KMS-11 (cell line): ENCODE measurements at regions not wholly inside any gene's neighbourhood (a gene's known extent, or its start where the extent isn't known, plus 50 kb on each side); places are given as distances from the start of the nearest gene placed in this dataset.

Experiments
- H2AFZ ChIP-seq: fragments of 200-600 bp; sonication (generic); 2 replicates; pipeline ENCODE4 v1.6.1; 2016; ENCODE audit warnings: antibody characterized with exemption, mixed run types, low read depth
- H3K27ac ChIP-seq: fragments of 200-600 bp; sonication (generic); 2 replicates; pipeline ENCODE4 v1.6.1; 2016; ENCODE audit warnings: mild to moderate bottlenecking, mixed run types
- H3K27me3 ChIP-seq: fragments of 200-600 bp; sonication (generic); 2 replicates; pipeline ENCODE4 v1.6.1; 2017; ENCODE audit warnings: mild to moderate bottlenecking, low read depth, mixed run types, moderate library complexity; ENCODE audit not compliant: insufficient read depth
- H3K36me3 ChIP-seq: fragments of 200-600 bp; sonication (generic); 2 replicates; pipeline ENCODE4 v1.6.1; 2017; ENCODE audit warnings: mild to moderate bottlenecking, mixed run types; ENCODE audit not compliant: insufficient read depth
- H3K4me1 ChIP-seq: fragments of 200-600 bp; sonication (generic); 2 replicates; pipeline ENCODE4 v1.6.1; 2016; ENCODE audit warnings: mild to moderate bottlenecking, low read depth, mixed run types; ENCODE audit not compliant: poor library complexity, severe bottlenecking
- H3K4me2 ChIP-seq: fragments of 200-600 bp; sonication (generic); 2 replicates; pipeline ENCODE4 v1.7.0; 2016; ENCODE audit warnings: mild to moderate bottlenecking, mixed run types
- H3K4me3 ChIP-seq: fragments of 200-600 bp; sonication (generic); IDR thresholded peaks from 2 replicates; pipeline ENCODE4 v1.6.1; 2017; ENCODE audit warnings: low read depth, low read length, mixed read lengths; ENCODE audit not compliant: insufficient read depth
- H3K79me2 ChIP-seq: fragments of 200-600 bp; sonication (generic); 2 replicates; pipeline ENCODE4 v1.6.1; 2016; ENCODE audit warnings: low read depth, mixed run types; ENCODE audit not compliant: insufficient read depth
- H3K9ac ChIP-seq: fragments of 200-600 bp; sonication (generic); 2 replicates; pipeline ENCODE4 v1.6.1; 2016; ENCODE audit warnings: mild to moderate bottlenecking, mixed run types
- H4K20me1 ChIP-seq: fragments of 200-600 bp; sonication (generic); 2 replicates; pipeline ENCODE4 v1.6.1; 2016; ENCODE audit warnings: mild to moderate bottlenecking, mixed run types; ENCODE audit not compliant: insufficient read depth
- CTCF ChIP-seq: fragments of 200-600 bp; sonication (generic); conservative IDR thresholded peaks from 2 replicates; pipeline ENCODE4 v1.6.1; 2017; ENCODE audit warnings: low read depth, mild to moderate bottlenecking, antibody characterized with exemption, low read length, moderate library complexity, mixed read lengths

GRCh38 chr2:37851828-37852584 lies 73.1 kb upstream of the RMDN2 start:
- H2AFZ ChIP-seq = no peak overlapping the region
- peak overlapping the region; percentile 19; the same call in 1 of the 2 replicates for H3K4me2 ChIP-seq

GRCh38 chr2:37852585-37853014 lies 72.5 kb upstream of the RMDN2 start:
- no peak overlapping the region for H2AFZ ChIP-seq
- no peaks in the 10 kb centered on the region for H3K36me3 ChIP-seq
- no peak for TF ChIP-seq CTCF
- H4K20me1 ChIP-seq = no peaks in the 10 kb centered on the region
- no peak overlapping the region; the same call in 1 of the 2 replicates for H3K4me2 ChIP-seq
- no peak overlapping the region for H3K27ac ChIP-seq
- no peaks in the 10 kb centered on the region for H3K27me3 ChIP-seq
- no peak overlapping the region for H3K4me3 ChIP-seq
- no peak overlapping the region for H3K9ac ChIP-seq
- H3K4me1 ChIP-seq = peaks cover 18% of the 10 kb centered on the region
- no peaks in the 10 kb centered on the region for H3K79me2 ChIP-seq

More at GRCh38 chr2:37851828-37852584, 73.1 kb upstream of the RMDN2 start:
- peaks cover 18% of the 10 kb centered on the region for H3K4me1 ChIP-seq
- H3K4me3 ChIP-seq = no peak overlapping the region
- no peak for TF ChIP-seq CTCF
- H3K9ac ChIP-seq = no peak overlapping the region
- H4K20me1 ChIP-seq = no peaks in the 10 kb centered on the region
- H3K36me3 ChIP-seq = no peaks in the 10 kb centered on the region
- no peaks in the 10 kb centered on the region for H3K27me3 ChIP-seq
- no peak overlapping the region for H3K27ac ChIP-seq
- H3K79me2 ChIP-seq = no peaks in the 10 kb centered on the region

- Histone ChIP-seq H3K36me3 (no peaks in the 10 kb centered on the region), H3K4me1 (peaks cover 18% of the 10 kb centered on the region), H3K27me3 (no peaks in the 10 kb centered on the region), H2AFZ (no peak overlapping the region), H3K4me2 (no peak overlapping the region), H3K9ac (no peak overlapping the region), H3K27ac (no peak overlapping the region), H4K20me1 (no peaks in the 10 kb centered on the region), H3K79me2 (no peaks in the 10 kb centered on the region), H3K4me3 (no peak overlapping the region)
- no peak for TF ChIP-seq CTCF
Observed at GRCh38 chr2:37854676-37855282, 70.3 kb upstream of the RMDN2 start.

GRCh38 chr2:37855283-37856041 lies 69.6 kb upstream of the RMDN2 start:
- no peaks in the 10 kb centered on the region for H4K20me1 ChIP-seq
- no peak overlapping the region for H3K4me2 ChIP-seq
- H3K27ac ChIP-seq = no peak overlapping the region
- no peaks in the 10 kb centered on the region for H3K27me3 ChIP-seq
- H3K9ac ChIP-seq = no peak overlapping the region
- no peaks in the 10 kb centered on the region for H3K36me3 ChIP-seq
- H3K4me3 ChIP-seq = no peak overlapping the region
- TF ChIP-seq CTCF = no peak
- H2AFZ ChIP-seq = no peak overlapping the region
- H3K4me1 ChIP-seq = peaks cover 18% of the 10 kb centered on the region
- H3K79me2 ChIP-seq = no peaks in the 10 kb centered on the region
